GM18861 (cell line): ENCODE measurements at regions not wholly inside any gene's neighbourhood (a gene's known extent, or its start where the extent isn't known, plus 50 kb on each side); places are given as distances from the start of the nearest gene placed in this dataset.

Experiments used
- ATAC-seq: cut with Tn5 transposase; IDR thresholded peaks from one replicate; pipeline ENCODE4 v1.9.1; 2021; ENCODE audit not compliant: unreplicated experiment

DNA sequence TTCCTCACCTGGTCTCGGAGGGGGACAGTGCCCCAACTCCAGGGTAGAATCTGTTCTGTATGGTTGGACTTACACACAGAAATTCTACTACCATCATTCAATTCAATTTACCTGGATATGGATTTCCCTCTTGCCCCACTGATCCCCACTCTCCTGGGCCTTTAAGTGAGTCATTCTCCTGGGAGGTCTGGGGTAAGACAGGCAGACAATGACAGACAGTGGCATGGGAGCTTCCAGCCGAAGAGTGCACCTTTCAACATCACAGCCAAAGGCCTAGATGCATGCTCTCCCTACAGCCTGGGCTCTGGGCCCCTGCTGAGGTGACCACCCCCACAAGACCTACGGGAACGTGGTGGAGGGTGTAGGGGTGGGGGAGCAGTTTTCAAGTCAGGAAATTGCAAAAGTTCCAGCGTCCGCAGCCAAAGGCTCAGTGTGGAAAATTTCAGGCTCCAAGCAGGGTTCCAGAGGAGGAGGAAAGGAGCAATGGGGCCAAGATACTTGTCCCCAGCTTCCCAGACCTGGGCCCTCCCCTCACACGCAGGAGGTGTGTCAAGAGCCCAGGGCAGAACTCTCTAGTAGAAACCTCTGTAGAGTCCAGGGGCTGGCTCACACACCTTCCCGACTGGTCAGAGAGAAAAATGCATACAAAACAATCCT, 296.4 kb downstream of the CYP26B1 start:
- no peak for ATAC-seq

- ATAC-seq, result no peak
These were observed 297.3 kb downstream of the CYP26B1 start for GRCh38 chr2:71850306-71850801.

DNA sequence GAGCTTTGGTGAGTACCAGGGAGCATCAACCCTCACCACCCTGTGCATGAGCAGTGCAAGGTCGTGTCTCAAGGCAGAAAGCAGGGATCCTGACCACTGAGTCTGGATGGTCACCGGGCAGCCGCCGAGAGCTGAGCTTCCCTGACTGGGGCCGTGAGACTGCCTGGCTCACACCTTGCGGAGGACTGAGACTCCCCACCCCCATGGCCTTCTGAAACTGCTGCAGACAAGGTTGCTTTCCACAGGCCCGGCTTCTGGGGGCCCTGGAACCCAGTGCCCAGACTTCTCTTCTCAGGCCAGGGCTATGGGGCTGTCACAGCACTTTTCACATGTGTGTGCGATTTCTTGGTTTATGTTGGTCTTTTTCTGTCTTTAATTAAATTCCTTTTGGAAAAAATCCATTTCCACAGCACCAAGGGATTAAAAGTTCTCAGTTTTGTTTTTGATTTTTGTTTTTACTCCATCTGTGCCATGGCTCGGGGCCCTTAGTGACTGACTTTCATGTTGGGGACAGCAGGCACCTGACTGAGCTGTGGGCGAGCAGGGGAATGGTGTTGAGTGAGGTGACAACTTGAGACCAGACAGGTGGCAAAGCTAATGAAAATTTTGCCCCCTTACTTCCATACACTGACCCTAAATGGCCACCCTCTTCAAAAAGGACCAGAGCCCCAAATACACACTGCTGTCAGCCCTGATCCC, 297.9 kb downstream of the CYP26B1 start:
- no peak for ATAC-seq

- no peak for ATAC-seq
These were observed 298.6 kb downstream of the CYP26B1 start for GRCh38 chr2:71849111-71849510.

DNA sequence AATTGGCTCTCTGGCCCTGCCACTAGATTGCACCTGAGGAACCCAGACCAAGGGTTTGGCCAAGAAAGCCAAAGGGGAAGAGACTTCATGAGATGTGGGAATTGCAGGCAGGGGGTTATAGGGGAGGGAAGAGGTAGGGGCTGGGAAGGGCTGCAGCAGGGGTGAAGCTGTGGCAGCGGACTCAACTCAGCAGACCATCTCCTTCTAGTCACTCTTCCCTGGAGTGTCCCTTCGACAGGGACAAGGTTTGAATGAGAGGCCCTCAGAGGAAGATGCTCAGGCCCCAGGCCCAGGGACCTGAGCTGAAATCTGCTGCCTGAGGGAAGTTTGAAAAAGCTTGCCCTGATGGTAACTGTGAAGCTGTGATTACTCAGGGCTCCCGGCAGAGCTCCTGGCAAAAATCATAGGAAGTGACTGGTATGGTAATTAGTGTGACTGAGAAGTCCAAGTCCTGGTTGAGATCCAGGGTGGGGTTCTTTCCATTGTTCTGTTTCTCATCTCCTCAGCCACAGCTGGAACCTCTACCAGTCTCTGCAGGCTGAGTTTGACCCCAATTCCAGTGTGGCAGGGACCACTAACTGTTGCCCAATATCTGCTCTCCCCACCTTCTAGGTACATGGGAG, 300.9 kb downstream of the CYP26B1 start:
- ATAC-seq, result no peak

GRCh38 chr2:71846072-71846471, 301.6 kb downstream of the CYP26B1 start:
- no peak for ATAC-seq

DNA sequence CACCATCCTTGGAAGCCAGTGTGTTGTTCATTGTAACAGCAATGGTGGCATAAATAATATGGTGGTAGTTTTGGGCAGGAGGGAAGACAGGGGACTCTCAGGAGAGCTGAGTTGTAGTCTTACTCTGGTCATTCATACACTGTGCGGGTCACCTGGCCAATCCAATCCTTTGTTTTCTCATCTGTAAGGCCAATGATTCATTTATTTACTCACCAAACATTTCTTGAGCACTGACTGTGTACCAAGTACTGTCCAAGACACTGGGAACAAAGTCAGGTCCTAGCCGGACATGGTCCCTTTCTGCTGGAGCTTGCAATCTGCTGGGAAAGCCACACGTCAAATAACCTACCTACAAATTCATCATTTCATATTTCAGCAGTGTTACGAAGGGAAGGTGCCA, 302.7 kb downstream of the CYP26B1 start:
- ATAC-seq, result no peak

DNA sequence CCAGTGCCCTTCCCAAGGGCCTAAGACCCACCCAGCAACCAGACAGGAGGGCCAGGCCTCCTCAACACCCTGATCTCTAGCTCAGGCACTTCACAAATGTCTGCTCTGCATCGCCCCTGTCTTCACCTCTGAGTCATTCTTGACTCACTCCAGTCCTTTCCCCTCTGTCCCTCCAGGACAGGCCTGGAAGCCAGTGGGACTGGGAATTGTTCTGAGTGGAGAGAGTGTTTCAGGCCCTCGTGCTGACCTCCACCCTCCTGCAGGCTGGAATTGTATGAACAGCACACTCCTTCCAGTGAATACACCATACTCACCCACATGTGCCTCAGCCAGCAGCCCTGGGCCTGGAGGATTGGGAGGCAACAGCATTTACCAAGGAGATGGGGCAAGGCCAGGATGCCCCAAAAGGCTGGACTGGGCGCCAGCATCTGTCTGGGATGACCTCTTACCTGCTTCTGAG, 304.2 kb downstream of the CYP26B1 start:
- no peak for ATAC-seq

- no peak for ATAC-seq
These were observed 304.9 kb downstream of the CYP26B1 start for GRCh38 chr2:71842744-71843143.

DNA sequence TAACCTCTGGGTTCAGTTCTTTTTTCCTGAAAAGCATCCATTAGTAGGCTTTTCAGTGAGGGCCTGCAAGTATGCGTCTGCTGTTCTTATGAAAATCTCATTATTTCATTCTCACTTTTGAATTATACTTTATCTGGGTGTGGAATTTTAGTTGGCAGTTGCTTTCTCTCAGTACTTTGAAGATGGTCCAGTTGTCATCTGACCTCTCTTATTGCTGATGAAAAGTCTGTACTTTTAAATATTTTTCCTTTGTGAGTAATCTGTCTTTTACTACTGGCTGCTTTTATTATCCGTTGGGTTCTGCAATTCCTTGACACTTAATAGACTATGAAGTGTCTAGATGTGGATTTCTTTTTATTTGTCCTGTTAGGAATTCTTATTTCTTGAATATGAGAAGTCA, 307.8 kb downstream of the CYP26B1 start:
- no peak for ATAC-seq

DNA sequence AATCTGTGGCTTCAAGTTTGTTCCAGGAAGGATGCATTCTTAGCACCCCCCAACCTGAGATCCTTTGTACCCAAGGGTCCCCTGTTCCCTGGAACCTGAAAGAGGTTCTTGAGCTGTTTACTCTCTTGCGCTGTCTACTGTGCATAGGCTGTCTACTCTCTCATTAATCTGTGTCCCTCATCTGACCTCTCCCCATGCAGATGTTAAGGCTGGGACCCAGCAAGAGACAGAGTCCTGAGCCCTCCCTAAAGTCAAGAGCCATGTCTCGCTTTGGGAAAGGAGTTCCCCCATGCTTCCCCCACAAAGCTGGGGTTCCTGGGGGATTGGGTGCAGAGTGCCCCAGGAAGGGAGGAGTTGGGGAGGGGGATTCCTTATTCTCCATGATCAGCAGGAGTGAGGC, 312.9 kb downstream of the CYP26B1 start:
- ATAC-seq, result no peak

- no peak for ATAC-seq
These were observed 313.7 kb downstream of the CYP26B1 start for GRCh38 chr2:71833855-71834560.

GRCh38 chr2:71833272-71833671, 314.4 kb downstream of the CYP26B1 start:
- ATAC-seq, result no peak

DNA sequence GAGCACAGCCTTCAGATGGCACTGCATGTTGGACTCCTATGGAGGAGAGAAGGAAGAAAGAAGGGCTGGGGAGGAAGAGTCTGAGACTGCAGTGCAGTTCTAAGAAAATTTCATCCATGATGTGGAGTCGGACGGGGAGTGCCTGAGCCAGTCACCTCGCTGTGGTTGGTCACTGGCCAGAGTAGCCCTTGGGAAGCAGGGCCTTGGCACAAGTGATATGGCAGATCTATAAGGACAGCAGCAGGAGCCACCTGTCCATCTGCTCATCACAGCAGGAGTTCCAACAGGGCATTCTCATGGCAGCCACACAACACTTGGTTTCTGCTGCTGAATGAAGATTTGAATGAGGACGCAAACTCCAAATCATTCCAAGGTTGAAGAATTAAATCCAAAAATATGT, 314.8 kb downstream of the CYP26B1 start:
- no peak for ATAC-seq

DNA sequence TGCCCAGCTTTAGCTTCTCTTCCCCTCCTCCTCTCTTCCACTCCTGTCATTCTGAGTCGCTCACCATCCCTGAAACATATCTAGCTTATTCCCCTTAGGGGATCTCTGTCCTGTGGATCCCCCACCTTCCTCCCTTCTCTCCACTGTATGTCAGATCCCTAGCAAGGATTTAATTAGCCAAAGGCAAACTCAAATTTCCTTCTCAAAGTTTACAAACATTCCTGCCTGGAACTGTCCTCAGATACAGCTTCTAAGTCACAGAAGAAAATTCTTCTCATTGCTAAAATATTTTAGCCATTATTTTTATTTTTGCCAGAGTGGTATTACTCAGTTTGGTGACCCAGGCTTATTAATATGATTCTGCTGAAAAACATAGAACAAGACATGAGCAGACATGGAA, 315.3 kb downstream of the CYP26B1 start:
- ATAC-seq, result no peak

GRCh38 chr2:71831193-71831577, 316.5 kb downstream of the CYP26B1 start:
- ATAC-seq, result no peak

DNA sequence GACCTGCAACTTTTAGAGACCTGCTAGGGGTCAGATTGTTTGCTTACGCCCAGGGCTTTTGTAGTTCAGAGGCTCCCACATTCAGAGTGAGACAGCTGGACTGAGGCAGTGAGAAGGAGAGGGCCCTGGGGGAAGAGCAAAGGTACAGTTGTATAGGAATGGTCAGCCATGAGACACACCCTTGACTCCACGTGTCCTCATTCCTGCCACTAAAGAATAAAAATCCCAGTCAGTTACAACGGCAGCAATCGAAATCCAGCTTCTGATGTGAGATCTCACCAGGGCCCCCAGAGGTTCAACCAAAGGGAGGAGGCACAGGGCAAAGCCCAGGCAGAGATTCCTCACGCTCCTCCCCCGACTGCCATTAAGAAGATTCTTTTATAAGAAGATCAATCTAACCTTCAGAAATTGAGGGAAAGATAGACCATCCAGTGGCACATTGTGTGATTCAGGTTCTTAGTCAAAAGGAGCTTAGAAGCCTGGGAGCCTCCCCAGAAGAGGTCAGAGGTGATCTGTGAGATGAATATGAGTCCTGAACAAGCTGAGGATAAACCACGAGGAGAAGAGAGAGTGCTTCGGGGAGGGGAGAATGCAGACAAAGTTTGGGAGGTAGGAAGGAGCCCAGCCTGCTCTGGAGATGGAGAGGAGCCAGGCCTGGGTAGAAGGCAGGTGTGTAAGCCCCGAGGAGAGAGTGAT, 317.0 kb downstream of the CYP26B1 start:
- no peak for ATAC-seq

GRCh38 chr2:71829008-71829407, 318.7 kb downstream of the CYP26B1 start:
- no peak for ATAC-seq

DNA sequence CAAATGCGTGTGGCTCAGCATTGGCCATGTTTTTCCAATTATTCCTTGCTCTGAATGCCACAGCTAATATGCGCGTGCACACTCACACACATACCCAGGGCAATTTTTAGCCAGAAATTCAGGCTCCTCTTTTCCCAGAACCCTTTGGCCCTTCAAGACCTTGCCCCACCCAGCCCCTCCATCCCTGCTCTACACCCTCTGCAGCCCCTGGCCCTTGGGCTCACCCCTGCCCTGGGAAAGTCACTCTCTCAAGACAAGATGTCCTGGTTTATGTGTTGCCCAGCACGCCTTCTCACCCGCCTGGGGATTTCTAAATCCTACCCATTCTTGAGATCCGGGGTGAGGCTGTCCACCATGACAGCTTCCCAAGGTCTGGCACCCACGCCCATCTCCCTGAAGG, 319.7 kb downstream of the CYP26B1 start:
- ATAC-seq, result no peak

DNA sequence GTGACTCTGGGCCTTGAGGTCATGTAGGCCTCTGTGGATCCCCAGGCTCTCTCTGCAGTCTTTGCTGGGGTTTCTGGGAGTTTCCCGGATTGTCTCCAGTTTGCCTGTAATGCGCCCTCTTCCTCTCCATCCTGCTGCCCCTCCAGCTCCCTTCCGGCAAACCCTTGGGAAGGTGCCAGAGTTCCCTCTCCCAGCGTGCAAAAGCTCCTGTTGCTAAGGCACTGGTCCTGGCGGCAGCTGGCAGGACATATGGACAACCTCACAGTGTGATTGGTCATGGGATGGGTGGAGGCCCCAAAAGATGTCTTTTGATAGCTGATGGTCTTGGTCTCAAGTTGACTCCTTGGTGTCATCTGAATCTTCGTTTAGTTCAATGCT, 320.1 kb downstream of the CYP26B1 start:
- no peak for ATAC-seq
